HL-60 (cell line): ENCODE measurements at regions not wholly inside any gene's neighbourhood (a gene's known extent, or its start where the extent isn't known, plus 50 kb on each side); places are given as distances from the start of the nearest gene placed in this dataset.

Source experiments
- CTCF ChIP-seq: IDR thresholded peaks from one replicate; pipeline ENCODE4 v1.5.1; 2011; ENCODE audit warnings: low read length, control low read depth, inconsistent platforms; ENCODE audit not compliant: insufficient read depth
- POLR2AphosphoS5 ChIP-seq: IDR thresholded peaks from 2 replicates; pipeline ENCODE4 v1.6.1; 2012; ENCODE audit warnings: low read depth
- REST ChIP-seq: IDR thresholded peaks from 2 replicates; pipeline ENCODE4 v1.6.1; 2012; ENCODE audit warnings: low read depth; ENCODE audit not compliant: insufficient replicate concordance

GRCh38 chr2:224103651-224104050 is 64.6 kb upstream of the SERPINE2 start:
- TF ChIP-seq REST (no peak), CTCF (no peak), POLR2AphosphoS5 (no peak)
